Mesendoderm (in vitro differentiated cells): ENCODE measurements at regions not wholly inside any gene's neighbourhood (a gene's known extent, or its start where the extent isn't known, plus 50 kb on each side); places are given as distances from the start of the nearest gene placed in this dataset.

ENCODE experiments used
- DNase-seq: peaks from one replicate; pipeline ENCODE4 v3.0.0; 2013
- H2AK5ac ChIP-seq: 2 replicates; pipeline ENCODE4 v1.6.1; 2013; ENCODE audit warnings: low read length, inconsistent platforms
- H2BK120ac ChIP-seq: 2 replicates; pipeline ENCODE4 v1.6.1; 2013; ENCODE audit warnings: low read depth, mild to moderate bottlenecking, low read length, moderate library complexity, mixed read lengths
- H2BK15ac ChIP-seq: replicated peaks from 2 replicates; pipeline ENCODE4 v1.6.1; 2013; ENCODE audit warnings: low read depth, mild to moderate bottlenecking, moderate library complexity
- H2BK5ac ChIP-seq: 2 replicates; pipeline ENCODE4 v1.6.1; 2013; ENCODE audit warnings: low read length, inconsistent platforms
- H3K18ac ChIP-seq: 2 replicates; pipeline ENCODE4 v1.6.1; 2013; ENCODE audit warnings: mild to moderate bottlenecking, low read length, mixed read lengths
- H3K23ac ChIP-seq: one replicate; pipeline ENCODE4 v1.6.1; 2013; ENCODE audit warnings: low read length
- H3K27ac ChIP-seq: 2 replicates; pipeline ENCODE4 v1.5.1; 2013; ENCODE audit warnings: low read depth, mild to moderate bottlenecking, inconsistent platforms, low read length, moderate library complexity
- H3K27me3 ChIP-seq: 2 replicates; pipeline ENCODE4 v1.6.1; 2013; ENCODE audit warnings: low read length, control low read depth, mild to moderate bottlenecking, inconsistent platforms; ENCODE audit not compliant: insufficient read depth, poor library complexity
- H3K36me3 ChIP-seq: 2 replicates; pipeline ENCODE4 v1.6.1; 2013; ENCODE audit warnings: low read length, inconsistent platforms; ENCODE audit not compliant: control insufficient read depth, insufficient read depth
- H3K4ac ChIP-seq: one replicate; pipeline ENCODE4 v1.6.1; 2013; ENCODE audit warnings: low read depth, mild to moderate bottlenecking, low read length, moderate library complexity
- H3K4me1 ChIP-seq: 2 replicates; pipeline ENCODE4 v1.6.1; 2013; ENCODE audit warnings: low read depth, low read length, inconsistent platforms; ENCODE audit not compliant: control insufficient read depth
- H3K4me2 ChIP-seq: 2 replicates; pipeline ENCODE4 v1.6.1; 2013; ENCODE audit warnings: low read length
- H3K4me3 ChIP-seq: 2 replicates; pipeline ENCODE4 v1.5.1; 2013; ENCODE audit warnings: mild to moderate bottlenecking, low read length
- H3K56ac ChIP-seq: one replicate; pipeline ENCODE4 v1.6.1; 2013; ENCODE audit warnings: low read length
- H3K79me1 ChIP-seq: 2 replicates; pipeline ENCODE4 v1.6.1; 2013; ENCODE audit warnings: low read length, inconsistent platforms
- H3K79me2 ChIP-seq: 2 replicates; pipeline ENCODE4 v1.6.1; 2013; ENCODE audit warnings: mild to moderate bottlenecking, low read length; ENCODE audit not compliant: control insufficient read depth, insufficient read depth
- H3K9ac ChIP-seq: 2 replicates; pipeline ENCODE4 v1.6.1; 2013; ENCODE audit warnings: low read length, inconsistent platforms
- H4K5ac ChIP-seq: one replicate; pipeline ENCODE4 v1.6.1; 2013; ENCODE audit warnings: low read length
- H4K8ac ChIP-seq: one replicate; pipeline ENCODE4 v1.6.1; 2013; ENCODE audit warnings: low read depth, mild to moderate bottlenecking, control low read depth, low read length, moderate library complexity
- WGBS: extraction: QIAGEN DNeasy Blood & Tissue Kit; methylation state at CpG from one replicate; pipeline ENCODE4 v1.1.7; 2013; ENCODE audit warnings: low lambda C conversion rate, missing lambda C conversion rate; ENCODE audit not compliant: insufficient coverage; ENCODE audit errors: extremely low coverage; 5-methylcytosine and 5-hydroxymethylcytosine counted together

GRCh38 chr1:104072915-104073371 is 323.2 kb downstream of the AMY1C start:
- H3K36me3 ChIP-seq, result no peaks in the 10 kb centered on the region

GRCh38 chr1:104073463-104073902 is 323.8 kb downstream of the AMY1C start:
- Histone ChIP-seq H3K4me1 (no peaks in the 10 kb centered on the region), H3K79me1 (no peaks in the 10 kb centered on the region), H2BK15ac (no peak overlapping the region), H3K4me2 (no peak overlapping the region), H3K4me3 (no peak overlapping the region), H4K5ac (no peak overlapping the region), H2BK120ac (no peak overlapping the region), H3K79me2 (no peaks in the 10 kb centered on the region), H2AK5ac (no peak overlapping the region), H3K4ac (no peak overlapping the region), H3K56ac (no peak overlapping the region), H3K18ac (no peak overlapping the region), H4K8ac (no peak overlapping the region), H3K27me3 (no peaks in the 10 kb centered on the region), H3K23ac (no peak overlapping the region), H3K9ac (no peak overlapping the region), H3K27ac (no peak overlapping the region), H2BK5ac (no peak overlapping the region), H3K36me3 (no peaks in the 10 kb centered on the region)
- WGBS, result no CpG with 5 or more reads among the region's 19 CpGs
- no peak for DNase-seq

More at GRCh38 chr1:104072915-104073371, 323.2 kb downstream of the AMY1C start:
- Histone ChIP-seq H3K27me3 (no peaks in the 10 kb centered on the region), H3K4me3 (no peak overlapping the region), H2BK15ac (no peak overlapping the region), H3K23ac (no peak overlapping the region), H3K27ac (no peak overlapping the region), H4K5ac (no peak overlapping the region), H2BK5ac (no peak overlapping the region), H3K56ac (no peak overlapping the region), H3K4ac (no peak overlapping the region), H3K4me1 (no peaks in the 10 kb centered on the region), H4K8ac (no peak overlapping the region), H3K79me1 (no peaks in the 10 kb centered on the region), H3K79me2 (no peaks in the 10 kb centered on the region), H3K18ac (no peak overlapping the region), H2BK120ac (no peak overlapping the region), H3K9ac (no peak overlapping the region), H2AK5ac (no peak overlapping the region), H3K4me2 (no peak overlapping the region)
- no CpG with 5 or more reads among the region's 23 CpGs for WGBS
- no peak for DNase-seq

GRCh38 chr1:104082221-104082620 is 332.5 kb downstream of the AMY1C start:
- Histone ChIP-seq H3K4me2 (no peak overlapping the region), H3K23ac (no peak overlapping the region), H3K4ac (no peak overlapping the region), H2BK120ac (no peak overlapping the region), H3K36me3 (no peaks in the 10 kb centered on the region), H4K8ac (no peak overlapping the region), H3K79me2 (no peaks in the 10 kb centered on the region), H3K79me1 (no peaks in the 10 kb centered on the region), H3K18ac (no peak overlapping the region), H2BK5ac (no peak overlapping the region), H3K27ac (no peak overlapping the region), H4K5ac (no peak overlapping the region), H2BK15ac (no peak overlapping the region), H2AK5ac (no peak overlapping the region), H3K27me3 (no peaks in the 10 kb centered on the region), H3K4me3 (no peak overlapping the region), H3K56ac (no peak overlapping the region), H3K9ac (no peak overlapping the region), H3K4me1 (no peaks in the 10 kb centered on the region)
- DNase-seq, result peak; percentile 6
- no CpG with 5 or more reads among the region's 2 CpGs for WGBS

- DNase-seq, result no peak
- no peaks in the 10 kb centered on the region for H3K4me1 ChIP-seq
- H3K9ac ChIP-seq, result no peak overlapping the region
- H3K23ac ChIP-seq, result no peak overlapping the region
- no peak overlapping the region for H3K4me3 ChIP-seq
- H3K27ac ChIP-seq, result no peak overlapping the region
- no peak overlapping the region for H2BK5ac ChIP-seq
- no peak overlapping the region for H4K8ac ChIP-seq
- H2AK5ac ChIP-seq, result no peak overlapping the region
- H3K4me2 ChIP-seq, result no peak overlapping the region
- H2BK15ac ChIP-seq, result no peak overlapping the region
- no peaks in the 10 kb centered on the region for H3K79me2 ChIP-seq
- H3K18ac ChIP-seq, result no peak overlapping the region
- WGBS, result no CpG with 5 or more reads among the region's 3 CpGs
- no peaks in the 10 kb centered on the region for H3K36me3 ChIP-seq
- no peak overlapping the region for H3K4ac ChIP-seq
- no peak overlapping the region for H4K5ac ChIP-seq
- no peak overlapping the region for H2BK120ac ChIP-seq
- H3K56ac ChIP-seq, result no peak overlapping the region
- no peaks in the 10 kb centered on the region for H3K27me3 ChIP-seq
- H3K79me1 ChIP-seq, result no peaks in the 10 kb centered on the region
Measured at GRCh38 chr1:104084380-104084779, 334.7 kb downstream of the AMY1C start.

GRCh38 chr1:104092698-104093097 is 343.0 kb downstream of the AMY1C start:
- WGBS, result no CpG with 5 or more reads among the region's 1 CpG
- no peaks in the 10 kb centered on the region for H3K79me2 ChIP-seq
- no peak overlapping the region for H3K4ac ChIP-seq

GRCh38 chr1:104098837-104099236 is 349.1 kb downstream of the AMY1C start:
- no peak overlapping the region for H4K5ac ChIP-seq
- H2BK120ac ChIP-seq, result no peak overlapping the region
- H3K4me3 ChIP-seq, result no peak overlapping the region
- DNase-seq, result peak; percentile 11
- H3K27ac ChIP-seq, result no peak overlapping the region
- H2BK15ac ChIP-seq, result no peak overlapping the region
- H2AK5ac ChIP-seq, result no peak overlapping the region
- H3K79me1 ChIP-seq, result no peaks in the 10 kb centered on the region
- H3K27me3 ChIP-seq, result no peaks in the 10 kb centered on the region
- no peak overlapping the region for H2BK5ac ChIP-seq
- H3K23ac ChIP-seq, result no peak overlapping the region
- no peaks in the 10 kb centered on the region for H3K4me1 ChIP-seq
- no peak overlapping the region for H3K4me2 ChIP-seq
- H3K56ac ChIP-seq, result no peak overlapping the region
- no peaks in the 10 kb centered on the region for H3K79me2 ChIP-seq
- no peak overlapping the region for H4K8ac ChIP-seq
- no peak overlapping the region for H3K4ac ChIP-seq
- H3K18ac ChIP-seq, result no peak overlapping the region
- WGBS, result no CpG with 5 or more reads among the region's 3 CpGs
- H3K36me3 ChIP-seq, result no peaks in the 10 kb centered on the region
- H3K9ac ChIP-seq, result no peak overlapping the region

More at GRCh38 chr1:104092698-104093097, 343.0 kb downstream of the AMY1C start:
- no peak for DNase-seq
- Histone ChIP-seq H3K56ac (no peak overlapping the region), H2BK5ac (no peak overlapping the region), H3K4me1 (peaks cover 3% of the 10 kb centered on the region), H3K18ac (no peak overlapping the region), H3K23ac (no peak overlapping the region), H4K8ac (no peak overlapping the region), H2BK120ac (no peak overlapping the region), H2BK15ac (no peak overlapping the region), H3K9ac (no peak overlapping the region), H4K5ac (no peak overlapping the region), H3K27me3 (no peaks in the 10 kb centered on the region), H3K4me3 (no peak overlapping the region), H3K36me3 (no peaks in the 10 kb centered on the region), H2AK5ac (no peak overlapping the region), H3K27ac (no peak overlapping the region), H3K4me2 (no peak overlapping the region), H3K79me1 (no peaks in the 10 kb centered on the region)
